ENCODE measurements at regions not wholly inside any gene's neighbourhood (a gene's known extent, or its start where the extent isn't known, plus 50 kb on each side); places are given as distances from the start of the nearest gene placed in this dataset.
"Not testable (repeated sequence)": the region's sequence is repeated elsewhere in the genome, so short reads cannot be mapped to it uniquely, and the experiment has no call there.

GRCh38 chr1:120591774-120592173, 132.0 kb upstream of the NBPF26 start:
- POLR2A ChIA-PET; H3K36me3 Mint-ChIP-seq (ENCODE audit: low read depth); H3K36me3 ChIP-seq (ENCODE audit: insufficient read depth, low read length); H3K9me3 ChIP-seq (ENCODE audit: control insufficient read depth in 1 of 2, insufficient read depth in 1 of 2, low read length in 2 of 2); H3K4me3 Mint-ChIP-seq; H3K4me1 Mint-ChIP-seq (ENCODE audit: low read depth); H3K4me3 ChIP-seq (ENCODE audit: low read length); CTCF ChIA-PET; H3K27ac ChIP-seq (ENCODE audit: low read depth in 1 of 2, low read length in 2 of 2); ATAC-seq (ENCODE audit: poor library complexity); DNase-seq; H3K4me1 ChIP-seq (ENCODE audit: insufficient read depth, low read length); H3K27me3 ChIP-seq (ENCODE audit: control insufficient read depth in 1 of 2, insufficient read depth in 2 of 2, low read length in 2 of 2); H3K9me3 Mint-ChIP-seq; H3K27me3 Mint-ChIP-seq; intact Hi-C loops (cut with DNase I, micrococcal nuclease); H3K27ac Mint-ChIP-seq: not testable (repeated sequence)

GRCh38 chr1:120592943-120593342, 130.8 kb upstream of the NBPF26 start:
- CTCF ChIA-PET; DNase-seq; H3K36me3 Mint-ChIP-seq (ENCODE audit: low read depth); H3K9me3 ChIP-seq (ENCODE audit: control insufficient read depth in 1 of 2, insufficient read depth in 1 of 2, low read length in 2 of 2); H3K36me3 ChIP-seq (ENCODE audit: insufficient read depth, low read length); H3K27ac Mint-ChIP-seq; H3K27ac ChIP-seq (ENCODE audit: low read depth in 1 of 2, low read length in 2 of 2); H3K4me1 Mint-ChIP-seq (ENCODE audit: low read depth); H3K4me1 ChIP-seq (ENCODE audit: insufficient read depth, low read length); POLR2A ChIA-PET; H3K9me3 Mint-ChIP-seq; H3K4me3 Mint-ChIP-seq; ATAC-seq (ENCODE audit: poor library complexity); intact Hi-C loops (cut with DNase I, micrococcal nuclease); H3K27me3 Mint-ChIP-seq; H3K27me3 ChIP-seq (ENCODE audit: control insufficient read depth in 1 of 2, insufficient read depth in 2 of 2, low read length in 2 of 2); H3K4me3 ChIP-seq (ENCODE audit: low read length): not testable (repeated sequence)

- H3K27me3 Mint-ChIP-seq; H3K4me1 ChIP-seq (ENCODE audit: insufficient read depth, low read length); CTCF ChIA-PET; H3K27ac ChIP-seq (ENCODE audit: low read depth in 1 of 2, low read length in 2 of 2); ATAC-seq (ENCODE audit: poor library complexity); H3K4me1 Mint-ChIP-seq (ENCODE audit: low read depth); H3K4me3 Mint-ChIP-seq; intact Hi-C loops (cut with DNase I, micrococcal nuclease); DNase-seq; H3K9me3 ChIP-seq (ENCODE audit: control insufficient read depth in 1 of 2, insufficient read depth in 1 of 2, low read length in 2 of 2); H3K4me3 ChIP-seq (ENCODE audit: low read length); H3K27me3 ChIP-seq (ENCODE audit: control insufficient read depth in 1 of 2, insufficient read depth in 2 of 2, low read length in 2 of 2); H3K36me3 Mint-ChIP-seq (ENCODE audit: low read depth); H3K9me3 Mint-ChIP-seq; H3K27ac Mint-ChIP-seq; H3K36me3 ChIP-seq (ENCODE audit: insufficient read depth, low read length); POLR2A ChIA-PET: not testable (repeated sequence)
These were observed 130.1 kb upstream of the NBPF26 start for GRCh38 chr1:120593648-120594047.

- ATAC-seq (ENCODE audit: poor library complexity); H3K27me3 Mint-ChIP-seq; H3K4me3 Mint-ChIP-seq: not testable (repeated sequence)
These were observed 125.3 kb upstream of the NBPF26 start for GRCh38 chr1:120598331-120598951.

GRCh38 chr1:120599511-120599910, 124.2 kb upstream of the NBPF26 start:
- H3K36me3 Mint-ChIP-seq (ENCODE audit: low read depth); H3K27ac ChIP-seq (ENCODE audit: low read depth in 1 of 2, low read length in 2 of 2); CTCF ChIA-PET; POLR2A ChIA-PET; H3K4me3 ChIP-seq (ENCODE audit: low read length); H3K27me3 Mint-ChIP-seq; intact Hi-C loops (cut with DNase I, micrococcal nuclease); H3K9me3 Mint-ChIP-seq; H3K4me1 Mint-ChIP-seq (ENCODE audit: low read depth); H3K4me3 Mint-ChIP-seq; DNase-seq; H3K4me1 ChIP-seq (ENCODE audit: insufficient read depth, low read length); H3K36me3 ChIP-seq (ENCODE audit: insufficient read depth, low read length); ATAC-seq (ENCODE audit: poor library complexity); H3K27ac Mint-ChIP-seq; H3K27me3 ChIP-seq (ENCODE audit: control insufficient read depth in 1 of 2, insufficient read depth in 2 of 2, low read length in 2 of 2); H3K9me3 ChIP-seq (ENCODE audit: control insufficient read depth in 1 of 2, insufficient read depth in 1 of 2, low read length in 2 of 2): not testable (repeated sequence)

More at GRCh38 chr1:120598331-120598951, 125.3 kb upstream of the NBPF26 start:
- H3K4me1 Mint-ChIP-seq (ENCODE audit: low read depth); POLR2A ChIA-PET; H3K36me3 Mint-ChIP-seq (ENCODE audit: low read depth); H3K27ac ChIP-seq (ENCODE audit: low read depth in 1 of 2, low read length in 2 of 2); CTCF ChIA-PET; DNase-seq; H3K27me3 ChIP-seq (ENCODE audit: control insufficient read depth in 1 of 2, insufficient read depth in 2 of 2, low read length in 2 of 2); H3K36me3 ChIP-seq (ENCODE audit: insufficient read depth, low read length); intact Hi-C loops (cut with DNase I, micrococcal nuclease); H3K9me3 ChIP-seq (ENCODE audit: control insufficient read depth in 1 of 2, insufficient read depth in 1 of 2, low read length in 2 of 2); H3K4me1 ChIP-seq (ENCODE audit: insufficient read depth, low read length); H3K27ac Mint-ChIP-seq; H3K9me3 Mint-ChIP-seq; H3K4me3 ChIP-seq (ENCODE audit: low read length): not testable (repeated sequence)

GRCh38 chr1:120600442-120601041, 123.2 kb upstream of the NBPF26 start:
- H3K4me1 ChIP-seq (ENCODE audit: insufficient read depth, low read length); H3K4me1 Mint-ChIP-seq (ENCODE audit: low read depth); H3K9me3 ChIP-seq (ENCODE audit: control insufficient read depth in 1 of 2, insufficient read depth in 1 of 2, low read length in 2 of 2); ATAC-seq (ENCODE audit: poor library complexity); H3K27me3 Mint-ChIP-seq; H3K36me3 Mint-ChIP-seq (ENCODE audit: low read depth); CTCF ChIA-PET; H3K4me3 Mint-ChIP-seq; H3K36me3 ChIP-seq (ENCODE audit: insufficient read depth, low read length); intact Hi-C loops (cut with DNase I, micrococcal nuclease); H3K27ac ChIP-seq (ENCODE audit: low read depth in 1 of 2, low read length in 2 of 2); POLR2A ChIA-PET; H3K9me3 Mint-ChIP-seq; H3K4me3 ChIP-seq (ENCODE audit: low read length); H3K27ac Mint-ChIP-seq; DNase-seq; H3K27me3 ChIP-seq (ENCODE audit: control insufficient read depth in 1 of 2, insufficient read depth in 2 of 2, low read length in 2 of 2): not testable (repeated sequence)

- H3K9me3 Mint-ChIP-seq; H3K4me3 ChIP-seq (ENCODE audit: low read length); H3K27ac Mint-ChIP-seq; H3K4me1 Mint-ChIP-seq (ENCODE audit: low read depth); H3K9me3 ChIP-seq (ENCODE audit: control insufficient read depth in 1 of 2, insufficient read depth in 1 of 2, low read length in 2 of 2); POLR2A ChIA-PET; H3K4me3 Mint-ChIP-seq; H3K36me3 ChIP-seq (ENCODE audit: insufficient read depth, low read length); H3K27ac ChIP-seq (ENCODE audit: low read depth in 1 of 2, low read length in 2 of 2); H3K27me3 Mint-ChIP-seq; intact Hi-C loops (cut with DNase I, micrococcal nuclease); H3K36me3 Mint-ChIP-seq (ENCODE audit: low read depth); DNase-seq; H3K4me1 ChIP-seq (ENCODE audit: insufficient read depth, low read length); CTCF ChIA-PET; H3K27me3 ChIP-seq (ENCODE audit: control insufficient read depth in 1 of 2, insufficient read depth in 2 of 2, low read length in 2 of 2); ATAC-seq (ENCODE audit: poor library complexity): not testable (repeated sequence)
These were observed 115.9 kb upstream of the NBPF26 start for GRCh38 chr1:120607882-120608281.
